ENCODE measurements at regions not wholly inside any gene's neighbourhood (a gene's known extent, or its start where the extent isn't known, plus 50 kb on each side); places are given as distances from the start of the nearest gene placed in this dataset.
"Not testable (repeated sequence)": the region's sequence is repeated elsewhere in the genome, so short reads cannot be mapped to it uniquely, and the experiment has no call there.

DNA sequence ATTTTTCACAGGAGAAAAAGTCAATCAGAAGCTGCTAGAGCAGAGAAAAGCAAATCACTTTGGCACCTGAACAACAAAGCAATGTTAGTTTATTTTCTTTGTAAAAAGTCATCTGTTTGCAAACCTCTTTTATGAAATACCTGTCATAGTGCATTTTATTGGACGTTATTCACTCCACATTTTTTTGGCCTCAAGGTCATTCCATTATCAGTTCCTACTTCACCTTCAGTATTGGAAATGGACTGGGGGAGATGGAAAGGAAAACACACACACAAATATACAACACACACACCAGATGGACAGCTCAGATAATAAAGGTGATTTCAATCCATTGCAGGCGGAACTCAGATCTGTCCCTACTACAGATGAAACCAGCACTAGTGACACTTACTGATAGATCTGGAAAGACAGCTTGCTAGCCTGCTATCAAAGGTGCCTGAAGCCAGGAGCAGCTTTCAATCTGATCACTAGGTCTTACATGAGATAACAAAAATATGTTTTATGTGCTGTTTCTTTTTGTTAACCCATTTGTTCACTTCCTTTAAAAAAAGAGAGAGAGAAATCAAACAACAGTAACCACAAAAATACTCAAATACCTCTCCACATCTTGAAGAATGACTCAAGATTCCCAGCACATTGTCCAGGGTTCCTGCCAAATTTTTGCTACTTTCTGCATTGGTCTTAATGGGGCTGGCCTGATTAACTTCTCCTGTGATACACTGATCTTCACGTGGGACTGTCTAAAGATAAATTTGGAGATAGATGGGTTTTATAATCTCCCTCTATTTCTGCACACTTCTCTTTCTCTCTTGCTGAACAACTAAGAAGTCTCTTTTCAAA is 844.3 kb upstream of the TENM4 start:
- peak; percentile 29 to 31 for DNase-seq (ENCODE audit: low read depth in 2 of 2)

DNA sequence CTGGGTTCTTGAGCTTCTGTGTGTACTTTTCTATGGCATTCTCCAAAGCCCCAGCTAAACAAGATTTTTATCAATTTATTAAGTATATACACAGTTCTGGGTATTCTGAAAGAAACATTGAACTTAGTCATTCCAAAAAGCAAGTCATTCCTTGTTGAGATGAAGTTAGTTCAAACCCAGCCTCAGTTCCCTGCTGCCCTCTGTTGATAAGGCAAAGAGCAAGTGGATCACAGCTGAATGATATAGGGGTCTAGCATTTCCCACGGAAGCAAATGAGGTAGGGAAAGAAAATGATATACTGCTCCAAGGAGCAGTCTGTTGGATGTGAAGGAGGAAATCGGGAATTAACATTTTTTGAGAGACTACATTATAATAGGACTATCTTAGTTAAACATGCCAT is 841.8 kb upstream of the TENM4 start:
- no peak for DNase-seq (ENCODE audit: low read depth in 2 of 2)

DNA sequence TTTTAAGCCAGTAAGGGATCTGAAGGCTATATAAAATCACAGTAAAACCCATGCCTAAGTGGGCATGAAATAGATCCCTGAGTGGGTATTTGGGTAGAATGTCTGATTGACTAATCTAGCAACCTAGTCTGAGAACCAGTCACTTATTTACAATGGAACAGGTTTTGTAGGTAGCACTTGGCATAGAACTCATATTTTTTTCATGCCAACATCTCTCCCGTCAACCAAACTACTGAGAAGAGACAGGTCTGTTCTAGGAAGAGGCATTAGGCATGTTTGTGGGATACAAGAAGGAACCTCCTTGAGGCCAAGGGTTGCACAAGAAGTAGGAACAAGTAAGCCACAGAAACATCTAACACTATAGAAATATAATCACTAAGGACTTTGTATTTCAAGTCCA is 840.4 kb upstream of the TENM4 start:
- DNase-seq (ENCODE audit: low read depth in 2 of 2): no peak

DNA sequence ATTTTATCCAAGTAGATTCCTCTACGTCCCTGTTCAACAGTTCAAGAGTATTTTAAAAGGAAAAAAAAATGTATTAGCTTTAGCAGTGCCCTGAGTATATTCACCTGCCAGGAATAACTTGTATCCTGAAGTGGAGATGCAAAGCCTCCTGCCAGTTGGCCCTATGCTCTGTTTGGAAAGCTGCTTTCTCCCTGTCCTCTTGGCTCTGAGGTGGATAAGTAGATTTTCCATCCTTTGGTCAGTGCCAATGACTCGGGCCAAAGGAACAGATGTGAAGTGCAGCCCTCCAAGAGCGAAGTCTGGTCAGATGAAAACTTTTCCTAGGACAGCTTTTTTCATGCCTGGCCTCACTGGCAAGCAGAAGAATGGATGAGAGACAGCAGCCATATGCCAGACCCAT is 839.9 kb upstream of the TENM4 start:
- no peak for DNase-seq (ENCODE audit: low read depth in 2 of 2)

DNA sequence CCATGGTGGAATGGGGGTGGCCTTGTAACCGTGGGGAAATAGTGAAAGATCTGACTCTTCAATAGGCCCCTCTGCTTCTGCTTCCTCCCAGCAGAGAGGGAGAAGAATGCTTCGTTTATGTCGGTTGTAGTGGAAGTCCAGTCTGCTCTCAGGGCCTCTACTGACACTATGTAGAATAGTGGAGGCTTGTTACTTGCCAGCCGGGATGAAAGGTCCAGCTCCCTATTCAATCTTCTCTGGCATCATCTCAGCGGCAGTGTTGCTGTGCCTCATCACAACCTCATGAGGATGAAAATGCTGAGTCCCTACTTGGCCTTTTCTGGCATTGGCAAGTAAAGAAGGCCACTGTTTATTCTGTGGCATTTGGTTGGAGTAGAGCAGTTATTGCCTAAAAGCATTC is 820.9 kb upstream of the TENM4 start:
- no peak for DNase-seq (ENCODE audit: low read depth in 2 of 2)

DNA sequence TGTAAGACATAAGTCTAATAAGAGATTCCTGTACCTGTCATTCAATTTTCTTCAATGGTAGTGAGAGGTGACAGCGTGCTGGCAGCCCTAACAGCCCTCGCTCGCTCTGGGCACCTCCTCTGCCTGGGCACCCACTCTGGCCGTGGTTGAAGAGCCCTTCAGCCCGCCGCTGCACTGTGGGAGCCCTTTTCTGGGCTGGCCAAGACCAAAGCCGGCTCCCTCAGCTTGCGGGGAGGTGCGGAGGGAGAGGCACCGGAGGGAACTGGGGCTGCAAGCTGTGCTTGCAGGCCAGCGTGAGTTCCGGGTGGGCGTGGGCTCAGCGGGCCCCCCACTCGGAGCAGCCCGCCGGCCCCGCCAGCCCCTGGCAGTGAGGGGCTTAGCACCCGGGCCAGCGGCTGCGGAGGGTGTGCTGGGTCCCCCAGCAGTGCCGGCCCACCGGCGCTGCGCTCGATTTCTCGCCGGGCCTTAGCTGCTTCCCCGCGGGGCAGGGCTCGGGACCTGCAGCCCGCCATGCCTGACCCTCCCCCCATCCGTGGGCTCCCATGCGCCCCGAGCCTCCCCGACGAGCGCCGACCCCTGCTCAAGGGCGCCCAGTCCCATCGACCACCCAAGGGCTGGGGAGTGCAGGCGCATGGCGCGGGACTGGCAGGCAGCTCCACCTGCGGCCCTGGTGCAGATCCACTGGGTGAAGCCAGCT is 816.6 kb upstream of the TENM4 start:
- DNase-seq (ENCODE audit: low read depth in 2 of 2): not testable (repeated sequence)

DNA sequence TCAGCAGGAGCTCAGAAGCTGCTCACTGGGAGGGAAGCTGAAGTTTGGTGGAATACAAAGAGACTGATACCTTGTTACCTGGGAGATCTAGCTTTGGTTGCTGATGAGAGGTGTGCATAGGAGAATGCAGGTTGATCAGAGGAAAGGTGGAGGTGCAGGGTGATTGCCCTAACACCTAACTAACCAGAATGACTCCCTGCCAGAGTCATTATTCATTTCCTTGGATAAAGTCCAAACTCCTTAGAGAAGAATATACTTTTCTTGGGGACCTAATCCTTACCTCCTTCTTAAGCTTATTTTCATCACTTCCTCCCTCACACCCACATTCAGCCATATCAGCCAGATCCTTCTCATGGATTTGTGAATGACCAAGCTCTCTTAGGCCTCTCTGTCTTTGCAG is 814.2 kb upstream of the TENM4 start:
- DNase-seq (ENCODE audit: low read depth in 2 of 2): no peak

DNA sequence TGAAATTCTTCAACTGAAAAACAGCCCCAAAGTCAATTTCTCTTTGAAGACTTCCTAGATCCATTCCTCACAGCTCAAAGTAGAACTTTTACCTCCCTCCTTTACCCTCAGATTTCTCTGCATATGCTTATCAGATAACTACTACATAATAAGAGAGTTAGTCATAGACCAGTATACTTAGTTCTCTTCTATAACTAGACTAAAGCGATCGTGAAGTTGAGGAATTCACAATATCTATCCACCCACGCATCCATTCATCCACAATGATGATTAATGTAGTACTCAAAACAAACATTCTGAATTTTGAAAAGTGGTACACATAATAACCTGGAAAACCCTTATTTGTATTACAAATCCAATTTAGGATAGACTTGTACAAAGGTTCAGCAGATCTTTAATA is 800.9 kb upstream of the TENM4 start:
- DNase-seq (ENCODE audit: low read depth in 2 of 2): no peak

DNA sequence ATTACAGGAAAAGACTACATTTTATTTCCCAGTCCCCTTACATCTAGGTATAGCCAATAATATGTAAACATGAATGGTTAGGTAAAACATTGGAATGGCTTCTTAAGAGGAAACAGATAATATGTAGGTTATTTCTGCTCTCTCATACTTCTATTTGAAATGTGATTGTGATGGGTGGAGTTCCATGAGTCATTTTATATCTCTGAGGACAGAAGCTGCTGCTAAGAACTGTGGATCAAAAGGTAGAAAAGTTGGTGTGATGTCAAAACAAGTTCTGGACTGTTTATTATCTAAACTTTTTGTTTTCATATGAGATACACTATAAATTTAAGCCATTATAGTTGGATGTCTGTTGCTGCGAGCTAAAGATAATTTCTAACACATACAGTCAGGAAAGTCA is 799.4 kb upstream of the TENM4 start:
- DNase-seq (ENCODE audit: low read depth in 2 of 2): no peak

DNA sequence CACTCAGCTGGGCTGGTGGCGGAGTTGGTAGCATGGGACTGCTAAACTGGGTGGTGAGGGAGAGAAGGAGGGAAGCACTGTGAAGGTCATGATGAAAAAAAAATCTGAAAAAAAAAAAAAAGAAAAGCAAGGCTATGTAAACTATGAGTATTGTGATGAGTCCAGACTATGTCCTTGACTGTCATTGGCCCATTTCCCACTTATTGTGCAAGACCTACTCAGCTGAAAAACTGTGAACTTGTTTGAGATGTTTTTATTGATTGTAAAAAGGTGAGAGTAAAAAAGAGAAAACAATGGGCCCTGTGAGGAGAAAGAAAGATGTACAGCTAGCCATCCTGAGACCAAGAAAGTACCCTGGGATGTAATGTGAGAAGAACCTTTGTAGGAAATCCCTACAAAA is 798.4 kb upstream of the TENM4 start:
- DNase-seq (ENCODE audit: low read depth in 2 of 2): no peak

DNA sequence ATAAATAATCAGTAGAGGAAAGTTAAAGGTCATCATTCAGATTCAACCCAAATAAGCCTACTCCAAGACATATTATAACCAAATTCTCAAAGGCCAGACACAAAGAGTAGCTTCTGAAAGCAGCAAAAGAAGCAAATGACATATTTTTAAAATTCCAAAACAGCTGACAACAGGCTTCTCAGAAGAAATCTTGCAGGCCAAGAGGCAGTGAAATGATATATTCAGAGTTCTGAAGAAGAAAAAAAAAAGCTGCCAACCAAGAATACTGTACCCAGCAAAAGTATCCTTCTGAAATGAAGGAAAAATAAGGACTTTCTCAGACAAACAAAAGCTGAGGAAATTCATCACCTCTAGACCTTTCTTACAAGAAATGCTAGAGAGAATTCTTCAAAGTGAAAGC is 787.1 kb upstream of the TENM4 start:
- DNase-seq (ENCODE audit: low read depth in 2 of 2): no peak

DNA sequence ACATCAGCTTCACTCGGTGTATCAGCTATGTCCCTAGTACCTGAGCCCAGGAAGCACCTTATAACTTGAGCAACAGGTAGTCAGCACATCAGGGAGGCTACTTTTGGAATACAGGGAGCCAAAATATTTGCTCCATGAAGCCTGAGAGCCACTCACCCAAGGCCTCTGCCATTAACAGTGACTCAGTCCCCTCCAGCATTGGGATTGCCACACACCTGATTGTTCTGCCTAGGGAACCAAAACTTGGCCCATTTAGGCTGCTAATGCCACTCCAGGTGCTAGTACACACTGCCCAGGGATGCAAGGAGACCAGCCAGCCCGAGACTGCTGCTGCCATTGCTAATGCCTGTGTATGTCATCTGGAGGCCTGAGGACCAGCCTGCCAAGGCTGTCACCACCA is 773.6 kb upstream of the TENM4 start:
- no peak for DNase-seq (ENCODE audit: low read depth in 2 of 2)

DNA sequence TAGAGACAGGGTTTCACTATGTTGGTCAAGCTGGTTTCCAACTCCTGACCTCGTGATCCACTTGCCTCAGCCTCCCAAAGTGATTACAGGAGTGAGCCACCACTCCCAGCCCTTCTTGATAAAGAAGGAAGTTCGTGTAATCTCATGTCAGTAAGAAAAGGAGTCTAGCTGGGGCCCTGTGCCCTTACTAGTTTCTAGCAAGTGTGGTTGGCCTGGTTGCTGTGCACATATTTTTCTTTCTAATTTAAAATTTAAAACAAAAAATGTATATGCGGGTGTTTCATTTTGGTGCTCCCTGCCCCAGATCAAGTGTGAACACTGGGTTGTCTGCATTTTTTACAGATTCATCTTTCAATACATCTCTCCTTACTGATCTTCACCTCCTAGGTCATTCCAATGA is 770.8 kb upstream of the TENM4 start:
- no peak for DNase-seq (ENCODE audit: low read depth in 2 of 2)

DNA sequence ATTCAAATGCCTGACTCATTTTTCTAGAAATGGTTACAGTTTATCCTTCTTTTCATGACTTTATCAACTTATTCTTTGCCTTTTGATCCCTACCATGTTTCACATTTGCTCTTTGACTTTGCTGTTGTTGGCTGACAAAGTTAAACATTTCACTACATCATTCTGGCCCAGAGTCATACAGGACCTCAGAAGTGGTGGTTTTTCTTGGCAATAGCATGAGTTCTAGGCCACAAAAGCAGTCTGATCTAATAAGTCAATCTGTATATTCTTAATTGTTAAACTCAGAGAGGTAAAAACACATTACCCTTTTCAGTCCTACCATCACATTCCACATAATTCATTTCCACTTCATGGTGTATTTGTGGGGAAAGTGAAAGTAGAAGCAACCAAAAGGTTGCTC is 763.2 kb upstream of the TENM4 start:
- DNase-seq (ENCODE audit: low read depth in 2 of 2): no peak

DNA sequence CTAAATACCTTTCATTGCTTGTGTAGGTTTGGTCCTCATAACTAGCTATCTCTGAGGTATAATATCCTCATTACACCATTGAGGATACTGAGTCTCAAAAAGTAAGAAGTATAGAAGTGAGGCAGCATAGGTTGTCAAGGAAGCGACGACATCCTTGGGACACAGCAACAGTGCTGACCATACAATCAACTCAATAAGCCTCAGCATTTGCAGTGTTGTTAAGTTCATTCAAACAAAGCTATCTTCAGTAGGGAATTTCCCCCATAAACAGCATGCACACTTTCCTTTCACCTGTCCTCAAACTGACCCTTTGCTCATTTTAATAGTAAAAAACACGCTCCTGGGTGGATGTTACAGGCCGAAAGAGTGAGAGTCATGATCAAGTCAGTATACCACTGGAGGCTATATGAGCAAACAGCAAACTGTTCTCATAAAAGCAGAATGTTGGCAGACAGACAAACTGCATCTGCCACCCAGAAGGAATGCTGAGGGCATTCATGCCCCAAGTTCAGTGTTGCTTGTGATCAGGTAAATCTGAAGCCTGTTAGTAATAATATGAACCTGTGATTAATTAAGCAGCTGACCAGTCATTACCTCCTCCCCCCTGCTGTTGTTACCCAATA is 756.2 kb upstream of the TENM4 start:
- DNase-seq (ENCODE audit: low read depth in 2 of 2): no peak

DNA sequence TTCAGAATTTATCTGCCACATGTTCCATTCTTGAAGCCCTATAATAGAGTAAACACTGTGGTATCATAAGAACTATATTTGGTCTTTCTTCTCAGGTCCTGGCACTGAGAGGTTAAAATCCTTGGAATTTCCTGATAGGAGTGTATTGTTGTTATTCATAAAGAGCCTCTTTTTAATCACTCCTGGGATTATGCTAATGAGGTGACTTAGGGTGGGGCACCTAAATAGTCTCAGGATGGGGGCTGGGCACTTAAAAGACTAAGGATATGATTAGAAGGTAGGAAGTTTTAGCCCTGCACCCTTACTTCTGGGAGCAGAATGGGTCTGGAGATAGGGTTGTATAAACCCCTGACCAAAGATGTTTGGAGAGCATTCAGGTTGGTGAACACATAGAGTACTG is 755.2 kb upstream of the TENM4 start:
- no peak for DNase-seq (ENCODE audit: low read depth in 2 of 2)

DNA sequence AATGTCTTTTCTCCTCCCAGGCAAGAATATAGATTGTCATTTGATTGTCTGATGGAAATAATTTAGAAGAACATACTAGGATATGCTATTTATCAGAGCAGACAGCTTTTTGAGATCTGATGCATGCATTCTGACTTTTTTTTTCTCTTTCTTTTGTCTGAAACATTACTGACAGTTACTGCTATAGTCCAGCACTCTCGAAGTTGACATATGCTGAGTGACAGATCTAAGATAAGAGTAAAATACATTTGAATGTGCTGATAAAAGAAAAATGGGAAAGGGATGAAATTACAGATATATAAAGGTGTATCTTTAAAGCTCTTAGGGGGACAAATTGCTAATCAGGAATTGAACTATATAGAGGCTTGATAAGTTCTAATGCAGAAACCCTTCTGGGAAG is 753.8 kb upstream of the TENM4 start:
- DNase-seq (ENCODE audit: low read depth in 2 of 2): no peak

DNA sequence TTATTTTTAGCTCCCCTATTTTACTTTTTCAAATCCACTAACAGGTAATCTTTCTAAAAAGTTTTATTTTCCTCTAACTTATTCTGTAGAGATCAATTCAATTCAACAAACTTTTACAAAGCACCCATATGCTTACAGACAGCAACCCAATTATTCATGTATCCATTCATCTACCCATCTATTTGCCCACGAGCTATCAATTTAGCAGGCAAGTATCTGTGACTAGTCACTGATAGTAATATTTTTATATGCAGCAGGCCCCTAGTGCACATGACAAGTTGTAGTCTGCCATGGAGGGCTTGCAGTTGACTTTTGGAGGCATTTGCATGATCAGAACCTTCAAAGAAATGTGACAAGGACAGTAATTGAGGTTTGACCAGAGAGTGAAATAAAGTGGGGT is 753.2 kb upstream of the TENM4 start:
- DNase-seq (ENCODE audit: low read depth in 2 of 2): no peak

DNA sequence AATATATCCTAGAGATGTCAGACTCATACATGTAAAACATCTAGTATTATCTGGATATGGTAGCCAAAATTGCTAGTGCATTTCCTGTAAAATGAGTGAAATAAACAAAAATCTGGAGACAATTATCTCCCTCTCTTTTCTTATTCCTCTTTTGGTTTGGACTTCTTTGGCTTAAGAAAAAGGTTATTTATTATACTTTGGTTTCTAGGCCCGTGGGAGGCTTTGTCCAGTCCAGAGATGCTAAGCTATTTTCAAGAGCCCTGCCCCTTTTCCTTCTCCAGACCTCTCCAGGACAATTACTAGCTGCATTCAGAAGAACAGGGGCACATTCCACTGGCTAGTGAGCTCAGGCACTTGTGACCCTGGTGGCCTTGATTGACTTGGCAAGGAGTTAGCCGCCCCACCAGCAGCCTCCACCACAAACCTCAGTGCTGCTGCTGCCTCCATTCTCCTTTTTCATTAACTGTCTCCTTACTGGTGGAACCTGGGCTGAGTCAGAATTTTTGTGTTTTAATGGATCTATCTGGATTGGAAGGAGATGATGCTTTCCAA is 747.3 kb upstream of the TENM4 start:
- DNase-seq (ENCODE audit: low read depth in 2 of 2): no peak

DNA sequence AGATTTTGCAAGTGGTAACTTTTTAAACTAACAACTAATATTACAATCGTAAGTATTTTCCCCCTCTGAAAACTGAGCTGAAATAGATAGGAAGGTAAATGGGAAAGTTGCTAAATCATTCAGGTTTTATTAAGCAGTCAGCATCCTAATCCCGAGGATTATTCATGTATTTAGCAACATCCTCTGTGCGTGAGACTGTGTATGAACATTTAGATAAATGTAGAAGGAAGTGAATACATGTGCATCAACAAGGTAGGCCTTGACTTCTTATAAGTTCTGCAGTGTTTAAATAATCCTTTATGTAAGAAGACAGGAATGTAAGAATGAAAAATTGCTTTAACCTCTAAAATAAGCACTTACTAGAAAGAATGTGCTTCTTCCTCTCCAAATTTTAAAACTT is 745.9 kb upstream of the TENM4 start:
- no peak for DNase-seq (ENCODE audit: low read depth in 2 of 2)

DNA sequence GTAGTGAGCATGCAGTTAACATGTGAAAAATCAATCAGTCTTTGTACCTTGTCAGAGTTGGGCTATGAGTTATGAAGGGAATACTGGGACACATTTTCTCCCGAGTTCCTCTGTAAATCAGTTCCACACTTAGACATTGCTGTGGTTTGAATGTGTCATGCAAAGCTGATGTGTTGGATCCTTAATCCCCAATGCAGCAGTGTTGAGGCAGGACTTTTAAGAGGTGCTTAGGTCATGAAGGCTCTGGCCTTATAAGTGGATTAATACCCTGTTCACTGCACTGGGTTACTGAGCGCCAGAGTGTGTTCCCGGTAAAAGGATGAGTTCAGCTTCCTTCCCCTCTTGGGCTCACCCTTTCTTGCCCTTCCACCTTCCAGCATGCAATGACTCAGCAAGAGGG is 742.1 kb upstream of the TENM4 start:
- no peak for DNase-seq (ENCODE audit: low read depth in 2 of 2)

DNA sequence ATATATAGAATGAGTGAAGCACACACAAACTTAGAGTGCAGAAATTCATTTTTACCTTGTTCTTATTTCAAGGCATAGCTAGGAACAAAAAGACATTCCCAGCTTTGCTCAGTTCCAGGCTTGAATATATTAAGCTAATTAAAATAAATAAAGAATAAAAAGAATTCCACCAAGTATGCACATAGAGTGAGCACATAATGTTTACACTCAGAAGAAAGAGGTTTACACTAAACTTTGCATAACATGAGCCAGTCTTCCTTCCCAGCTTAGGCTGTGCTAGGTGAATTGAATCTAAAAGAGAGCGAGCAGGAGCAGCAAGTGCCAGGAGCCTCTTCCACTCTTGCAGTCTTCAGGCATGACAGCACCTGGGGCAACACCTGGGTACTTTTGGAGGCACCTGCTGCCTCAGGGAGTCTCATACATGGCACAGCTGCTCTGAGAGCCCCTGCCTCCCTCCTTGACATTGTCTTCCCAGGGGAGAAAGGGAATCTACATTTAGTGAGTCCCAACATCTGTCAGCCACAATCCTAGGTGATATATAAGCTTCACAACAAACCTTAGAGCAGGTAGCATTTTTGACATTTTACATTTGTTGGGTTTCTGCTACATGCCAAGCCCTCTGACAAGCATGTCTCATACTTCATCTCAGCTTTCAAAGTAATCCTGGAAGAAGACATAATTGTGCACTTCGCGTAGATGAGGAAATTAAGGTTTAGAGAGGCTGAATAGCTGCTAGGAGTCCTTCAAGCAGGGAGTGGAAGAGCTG is 732.7 kb upstream of the TENM4 start:
- no peak for DNase-seq (ENCODE audit: low read depth in 2 of 2)

Data from fibroblast of skin of left biceps (primary cell).